ENCODE measurements at regions not wholly inside any gene's neighbourhood (a gene's known extent, or its start where the extent isn't known, plus 50 kb on each side); places are given as distances from the start of the nearest gene placed in this dataset.

- H3K36me3 ChIP-seq: no peaks in the 10 kb centered on the region
- H3K4me3 ChIP-seq: no peak overlapping the region
- DNase-seq (no peak), FAIRE-seq (no peak), ATAC-seq (no peak)
- intact Hi-C loops (cut with DNase I): no loop called here
- no peak overlapping the region for H3K27ac ChIP-seq
- TF ChIP-seq, protein P1, sequence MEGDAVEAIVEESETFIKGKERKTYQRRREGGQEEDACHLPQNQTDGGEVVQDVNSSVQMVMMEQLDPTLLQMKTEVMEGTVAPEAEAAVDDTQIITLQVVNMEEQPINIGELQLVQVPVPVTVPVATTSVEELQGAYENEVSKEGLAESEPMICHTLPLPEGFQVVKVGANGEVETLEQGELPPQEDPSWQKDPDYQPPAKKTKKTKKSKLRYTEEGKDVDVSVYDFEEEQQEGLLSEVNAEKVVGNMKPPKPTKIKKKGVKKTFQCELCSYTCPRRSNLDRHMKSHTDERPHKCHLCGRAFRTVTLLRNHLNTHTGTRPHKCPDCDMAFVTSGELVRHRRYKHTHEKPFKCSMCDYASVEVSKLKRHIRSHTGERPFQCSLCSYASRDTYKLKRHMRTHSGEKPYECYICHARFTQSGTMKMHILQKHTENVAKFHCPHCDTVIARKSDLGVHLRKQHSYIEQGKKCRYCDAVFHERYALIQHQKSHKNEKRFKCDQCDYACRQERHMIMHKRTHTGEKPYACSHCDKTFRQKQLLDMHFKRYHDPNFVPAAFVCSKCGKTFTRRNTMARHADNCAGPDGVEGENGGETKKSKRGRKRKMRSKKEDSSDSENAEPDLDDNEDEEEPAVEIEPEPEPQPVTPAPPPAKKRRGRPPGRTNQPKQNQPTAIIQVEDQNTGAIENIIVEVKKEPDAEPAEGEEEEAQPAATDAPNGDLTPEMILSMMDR (IDR thresholded peaks at IDR 0.05): no peak
- H3K9me3 ChIP-seq: no peaks in the 10 kb centered on the region
- H3K4me1 ChIP-seq: no peaks in the 10 kb centered on the region
- 79 to 80% methylated on average over 7 of the region's 7 CpGs for WGBS, 2 donors
- H3K27me3 ChIP-seq: no peaks in the 10 kb centered on the region
These were observed 69.5 kb upstream of the PITX1 start for GRCh38 chr5:135103575-135103853.

GRCh38 chr5:135102716-135103574 lies 68.9 kb upstream of the PITX1 start:
- TF ChIP-seq, protein P1 (IDR thresholded peaks at IDR 0.05): no peak

DNA sequence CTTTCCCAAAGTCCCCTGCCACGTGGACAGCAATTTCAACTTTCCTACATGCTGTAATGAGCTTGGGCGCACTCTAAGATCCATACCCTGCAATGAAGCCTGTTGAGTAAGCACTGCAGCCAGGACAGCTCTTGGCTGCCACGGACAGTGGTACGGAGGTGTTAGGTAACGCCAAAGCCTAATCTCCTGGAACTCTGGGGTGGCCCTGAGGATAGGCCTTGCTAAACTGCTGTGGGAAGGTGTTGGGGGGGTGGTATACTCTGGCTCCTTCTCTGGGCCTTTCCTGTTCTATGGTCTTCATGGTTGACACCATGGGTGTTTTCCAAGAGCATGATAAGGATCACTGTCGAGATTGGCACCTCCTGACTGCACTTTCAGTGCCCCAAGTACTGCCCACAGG lies 66.4 kb upstream of the PITX1 start:
- H3K4me3 ChIP-seq: no peak overlapping the region
- no peak for DNase-seq
- TF ChIP-seq, protein P1 (IDR thresholded peaks at IDR 0.05): no peak
- no peaks in the 10 kb centered on the region for H3K36me3 ChIP-seq
- no peaks in the 10 kb centered on the region for H3K27me3 ChIP-seq
- no peak for ATAC-seq
- FAIRE-seq: no peak
- 74 to 82% methylated on average over 6 of the region's 6 CpGs for WGBS, 2 donors
- no peaks in the 10 kb centered on the region for H3K4me1 ChIP-seq
- intact Hi-C loops (cut with DNase I): no loop called here
- H3K9me3 ChIP-seq: no peaks in the 10 kb centered on the region
- H3K27ac ChIP-seq: no peak overlapping the region

More at GRCh38 chr5:135102716-135103574, 68.9 kb upstream of the PITX1 start:
- Histone ChIP-seq H3K9me3 (no peaks in the 10 kb centered on the region), H3K27me3 (no peaks in the 10 kb centered on the region), H3K27ac (no peak overlapping the region), H3K4me3 (no peak overlapping the region), H3K4me1 (no peaks in the 10 kb centered on the region), H3K36me3 (no peaks in the 10 kb centered on the region)
- FAIRE-seq: no peak
- intact Hi-C loops (cut with DNase I): no loop called here
- DNase-seq: no peak
- ATAC-seq: no peak
- 58 to 70% methylated on average over 7 of the region's 7 CpGs for WGBS, 2 donors

DNA sequence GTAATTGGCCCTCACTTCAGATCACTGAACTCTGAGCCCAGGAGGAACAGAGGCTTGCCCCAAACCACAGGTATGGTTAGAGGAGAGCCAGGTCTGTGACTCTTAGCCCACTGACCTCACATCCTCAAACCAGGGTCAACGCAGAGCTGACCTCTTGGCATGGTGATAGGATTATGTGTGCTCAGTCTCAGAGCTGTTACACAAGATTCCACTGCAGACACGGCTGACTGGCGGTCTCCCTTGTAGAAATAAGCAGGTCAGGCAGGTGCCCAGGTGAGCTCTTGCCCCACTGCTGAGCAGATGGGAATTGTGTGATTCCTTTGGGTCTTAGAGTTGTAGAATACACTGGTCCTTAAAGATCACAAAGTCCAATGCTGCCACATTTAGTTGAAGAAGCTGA lies 66.0 kb upstream of the PITX1 start:
- no peaks in the 10 kb centered on the region for H3K36me3 ChIP-seq
- TF ChIP-seq, protein P1 (IDR thresholded peaks at IDR 0.05): no peak
- no peaks in the 10 kb centered on the region for H3K4me1 ChIP-seq
- ATAC-seq (no peak), DNase-seq (no peak), FAIRE-seq (no peak)
- intact Hi-C loops (cut with DNase I): no loop called here
- 62 to 68% methylated on average over 3 of the region's 3 CpGs for WGBS, 2 donors
- no peak overlapping the region for H3K27ac ChIP-seq
- no peaks in the 10 kb centered on the region for H3K9me3 ChIP-seq
- H3K27me3 ChIP-seq: no peaks in the 10 kb centered on the region
- no peak overlapping the region for H3K4me3 ChIP-seq

GRCh38 chr5:135097390-135097789 lies 63.4 kb upstream of the PITX1 start:
- no peak for FAIRE-seq
- Histone ChIP-seq H3K4me1 (no peaks in the 10 kb centered on the region), H3K4me3 (no peak overlapping the region), H3K36me3 (no peaks in the 10 kb centered on the region), H3K9me3 (no peaks in the 10 kb centered on the region), H3K27me3 (no peaks in the 10 kb centered on the region), H3K27ac (no peak overlapping the region)
- TF ChIP-seq, protein P1 (IDR thresholded peaks at IDR 0.05): no peak
- WGBS, 2 donors: 83 to 89% methylated on average over 2 of the region's 2 CpGs
- ATAC-seq: no peak
- intact Hi-C loops (cut with DNase I): no loop called here
- no peak for DNase-seq

All from pancreas (tissue), 10 donors.